ENCODE measurements at regions not wholly inside any gene's neighbourhood (a gene's known extent, or its start where the extent isn't known, plus 50 kb on each side); places are given as distances from the start of the nearest gene placed in this dataset.

DNA sequence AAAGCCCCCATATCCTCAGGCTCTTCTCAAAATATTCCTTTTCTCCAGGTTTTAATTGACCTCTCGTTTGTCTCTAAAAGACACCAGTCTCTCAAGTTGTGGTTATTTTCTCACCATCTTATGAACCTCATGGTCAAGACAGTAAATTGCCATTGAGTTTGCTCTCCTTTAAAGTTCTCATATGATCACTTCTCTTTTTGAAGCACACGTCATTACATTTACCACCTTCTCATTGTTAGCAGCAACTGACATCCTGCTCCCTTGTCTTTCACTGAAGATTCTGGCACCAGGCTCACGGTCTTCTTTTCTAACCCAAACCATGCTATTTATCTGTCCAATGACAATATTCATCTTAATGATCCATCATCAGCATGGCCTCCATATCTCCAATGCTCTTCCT, 324.2 kb downstream of the TMA16 start (continued):
- TF ChIP-seq, protein P1, sequence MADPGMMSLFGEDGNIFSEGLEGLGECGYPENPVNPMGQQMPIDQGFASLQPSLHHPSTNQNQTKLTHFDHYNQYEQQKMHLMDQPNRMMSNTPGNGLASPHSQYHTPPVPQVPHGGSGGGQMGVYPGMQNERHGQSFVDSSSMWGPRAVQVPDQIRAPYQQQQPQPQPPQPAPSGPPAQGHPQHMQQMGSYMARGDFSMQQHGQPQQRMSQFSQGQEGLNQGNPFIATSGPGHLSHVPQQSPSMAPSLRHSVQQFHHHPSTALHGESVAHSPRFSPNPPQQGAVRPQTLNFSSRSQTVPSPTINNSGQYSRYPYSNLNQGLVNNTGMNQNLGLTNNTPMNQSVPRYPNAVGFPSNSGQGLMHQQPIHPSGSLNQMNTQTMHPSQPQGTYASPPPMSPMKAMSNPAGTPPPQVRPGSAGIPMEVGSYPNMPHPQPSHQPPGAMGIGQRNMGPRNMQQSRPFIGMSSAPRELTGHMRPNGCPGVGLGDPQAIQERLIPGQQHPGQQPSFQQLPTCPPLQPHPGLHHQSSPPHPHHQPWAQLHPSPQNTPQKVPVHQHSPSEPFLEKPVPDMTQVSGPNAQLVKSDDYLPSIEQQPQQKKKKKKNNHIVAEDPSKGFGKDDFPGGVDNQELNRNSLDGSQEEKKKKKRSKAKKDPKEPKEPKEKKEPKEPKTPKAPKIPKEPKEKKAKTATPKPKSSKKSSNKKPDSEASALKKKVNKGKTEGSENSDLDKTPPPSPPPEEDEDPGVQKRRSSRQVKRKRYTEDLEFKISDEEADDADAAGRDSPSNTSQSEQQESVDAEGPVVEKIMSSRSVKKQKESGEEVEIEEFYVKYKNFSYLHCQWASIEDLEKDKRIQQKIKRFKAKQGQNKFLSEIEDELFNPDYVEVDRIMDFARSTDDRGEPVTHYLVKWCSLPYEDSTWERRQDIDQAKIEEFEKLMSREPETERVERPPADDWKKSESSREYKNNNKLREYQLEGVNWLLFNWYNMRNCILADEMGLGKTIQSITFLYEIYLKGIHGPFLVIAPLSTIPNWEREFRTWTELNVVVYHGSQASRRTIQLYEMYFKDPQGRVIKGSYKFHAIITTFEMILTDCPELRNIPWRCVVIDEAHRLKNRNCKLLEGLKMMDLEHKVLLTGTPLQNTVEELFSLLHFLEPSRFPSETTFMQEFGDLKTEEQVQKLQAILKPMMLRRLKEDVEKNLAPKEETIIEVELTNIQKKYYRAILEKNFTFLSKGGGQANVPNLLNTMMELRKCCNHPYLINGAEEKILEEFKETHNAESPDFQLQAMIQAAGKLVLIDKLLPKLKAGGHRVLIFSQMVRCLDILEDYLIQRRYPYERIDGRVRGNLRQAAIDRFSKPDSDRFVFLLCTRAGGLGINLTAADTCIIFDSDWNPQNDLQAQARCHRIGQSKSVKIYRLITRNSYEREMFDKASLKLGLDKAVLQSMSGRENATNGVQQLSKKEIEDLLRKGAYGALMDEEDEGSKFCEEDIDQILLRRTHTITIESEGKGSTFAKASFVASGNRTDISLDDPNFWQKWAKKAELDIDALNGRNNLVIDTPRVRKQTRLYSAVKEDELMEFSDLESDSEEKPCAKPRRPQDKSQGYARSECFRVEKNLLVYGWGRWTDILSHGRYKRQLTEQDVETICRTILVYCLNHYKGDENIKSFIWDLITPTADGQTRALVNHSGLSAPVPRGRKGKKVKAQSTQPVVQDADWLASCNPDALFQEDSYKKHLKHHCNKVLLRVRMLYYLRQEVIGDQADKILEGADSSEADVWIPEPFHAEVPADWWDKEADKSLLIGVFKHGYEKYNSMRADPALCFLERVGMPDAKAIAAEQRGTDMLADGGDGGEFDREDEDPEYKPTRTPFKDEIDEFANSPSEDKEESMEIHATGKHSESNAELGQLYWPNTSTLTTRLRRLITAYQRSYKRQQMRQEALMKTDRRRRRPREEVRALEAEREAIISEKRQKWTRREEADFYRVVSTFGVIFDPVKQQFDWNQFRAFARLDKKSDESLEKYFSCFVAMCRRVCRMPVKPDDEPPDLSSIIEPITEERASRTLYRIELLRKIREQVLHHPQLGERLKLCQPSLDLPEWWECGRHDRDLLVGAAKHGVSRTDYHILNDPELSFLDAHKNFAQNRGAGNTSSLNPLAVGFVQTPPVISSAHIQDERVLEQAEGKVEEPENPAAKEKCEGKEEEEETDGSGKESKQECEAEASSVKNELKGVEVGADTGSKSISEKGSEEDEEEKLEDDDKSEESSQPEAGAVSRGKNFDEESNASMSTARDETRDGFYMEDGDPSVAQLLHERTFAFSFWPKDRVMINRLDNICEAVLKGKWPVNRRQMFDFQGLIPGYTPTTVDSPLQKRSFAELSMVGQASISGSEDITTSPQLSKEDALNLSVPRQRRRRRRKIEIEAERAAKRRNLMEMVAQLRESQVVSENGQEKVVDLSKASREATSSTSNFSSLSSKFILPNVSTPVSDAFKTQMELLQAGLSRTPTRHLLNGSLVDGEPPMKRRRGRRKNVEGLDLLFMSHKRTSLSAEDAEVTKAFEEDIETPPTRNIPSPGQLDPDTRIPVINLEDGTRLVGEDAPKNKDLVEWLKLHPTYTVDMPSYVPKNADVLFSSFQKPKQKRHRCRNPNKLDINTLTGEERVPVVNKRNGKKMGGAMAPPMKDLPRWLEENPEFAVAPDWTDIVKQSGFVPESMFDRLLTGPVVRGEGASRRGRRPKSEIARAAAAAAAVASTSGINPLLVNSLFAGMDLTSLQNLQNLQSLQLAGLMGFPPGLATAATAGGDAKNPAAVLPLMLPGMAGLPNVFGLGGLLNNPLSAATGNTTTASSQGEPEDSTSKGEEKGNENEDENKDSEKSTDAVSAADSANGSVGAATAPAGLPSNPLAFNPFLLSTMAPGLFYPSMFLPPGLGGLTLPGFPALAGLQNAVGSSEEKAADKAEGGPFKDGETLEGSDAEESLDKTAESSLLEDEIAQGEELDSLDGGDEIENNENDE (IDR thresholded peaks at IDR 0.05; ENCODE audit: insufficient replicate concordance, low read length), result no peak
- TF ChIP-seq, protein P2, sequence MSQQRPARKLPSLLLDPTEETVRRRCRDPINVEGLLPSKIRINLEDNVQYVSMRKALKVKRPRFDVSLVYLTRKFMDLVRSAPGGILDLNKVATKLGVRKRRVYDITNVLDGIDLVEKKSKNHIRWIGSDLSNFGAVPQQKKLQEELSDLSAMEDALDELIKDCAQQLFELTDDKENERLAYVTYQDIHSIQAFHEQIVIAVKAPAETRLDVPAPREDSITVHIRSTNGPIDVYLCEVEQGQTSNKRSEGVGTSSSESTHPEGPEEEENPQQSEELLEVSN (IDR thresholded peaks at IDR 0.05), result no peak
- TF ChIP-seq TAF7 (optimal IDR thresholded peaks at IDR 0.05; ENCODE audit: borderline replicate concordance, low read depth, low read length) (no peak), YY1 (IDR thresholded peaks at IDR 0.05; ENCODE audit: low read depth, low read length) (no peak), KDM4A (IDR thresholded peaks at IDR 0.05; ENCODE audit: low read depth, low read length, severe bottlenecking) (no peak)

Measured in H1 (cell line).